ENCODE measurements at regions not wholly inside any gene's neighbourhood (a gene's known extent, or its start where the extent isn't known, plus 50 kb on each side); places are given as distances from the start of the nearest gene placed in this dataset.

DNA sequence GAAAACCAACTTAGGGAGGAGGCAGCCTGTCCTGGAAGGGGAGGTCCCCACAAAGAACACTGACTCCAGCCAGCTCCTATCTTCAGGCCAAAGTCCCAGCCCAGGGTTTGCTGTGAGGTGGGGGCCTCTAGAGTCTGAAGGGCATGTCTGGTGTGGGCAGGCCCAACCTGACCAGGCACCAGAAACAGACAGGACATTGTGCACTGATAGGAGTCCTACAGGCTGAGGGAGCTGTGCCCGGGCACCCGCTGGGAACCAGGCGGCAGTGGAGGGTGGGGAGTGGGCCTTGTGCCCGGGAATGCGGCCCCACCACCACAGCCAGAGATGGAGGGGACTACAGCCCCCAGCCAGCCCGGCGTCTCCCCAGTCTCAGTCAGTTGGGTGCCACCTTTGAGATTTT lies 161.4 kb downstream of the WNT7A start:
- TF ChIP-seq FOXK1 (CRISPR knock-in tag; IDR thresholded peaks at IDR 0.05) (no peak), KAT7 (CRISPR knock-in tag; IDR thresholded peaks at IDR 0.05; ENCODE audit: borderline replicate concordance) (no peak), NR1H2 (CRISPR knock-in tag; IDR thresholded peaks at IDR 0.05) (no peak)
- TF ChIP-seq, protein P1, sequence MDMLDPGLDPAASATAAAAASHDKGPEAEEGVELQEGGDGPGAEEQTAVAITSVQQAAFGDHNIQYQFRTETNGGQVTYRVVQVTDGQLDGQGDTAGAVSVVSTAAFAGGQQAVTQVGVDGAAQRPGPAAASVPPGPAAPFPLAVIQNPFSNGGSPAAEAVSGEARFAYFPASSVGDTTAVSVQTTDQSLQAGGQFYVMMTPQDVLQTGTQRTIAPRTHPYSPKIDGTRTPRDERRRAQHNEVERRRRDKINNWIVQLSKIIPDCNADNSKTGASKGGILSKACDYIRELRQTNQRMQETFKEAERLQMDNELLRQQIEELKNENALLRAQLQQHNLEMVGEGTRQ (CRISPR knock-in tag; IDR thresholded peaks at IDR 0.05), result no peak
- TF ChIP-seq, protein P2, sequence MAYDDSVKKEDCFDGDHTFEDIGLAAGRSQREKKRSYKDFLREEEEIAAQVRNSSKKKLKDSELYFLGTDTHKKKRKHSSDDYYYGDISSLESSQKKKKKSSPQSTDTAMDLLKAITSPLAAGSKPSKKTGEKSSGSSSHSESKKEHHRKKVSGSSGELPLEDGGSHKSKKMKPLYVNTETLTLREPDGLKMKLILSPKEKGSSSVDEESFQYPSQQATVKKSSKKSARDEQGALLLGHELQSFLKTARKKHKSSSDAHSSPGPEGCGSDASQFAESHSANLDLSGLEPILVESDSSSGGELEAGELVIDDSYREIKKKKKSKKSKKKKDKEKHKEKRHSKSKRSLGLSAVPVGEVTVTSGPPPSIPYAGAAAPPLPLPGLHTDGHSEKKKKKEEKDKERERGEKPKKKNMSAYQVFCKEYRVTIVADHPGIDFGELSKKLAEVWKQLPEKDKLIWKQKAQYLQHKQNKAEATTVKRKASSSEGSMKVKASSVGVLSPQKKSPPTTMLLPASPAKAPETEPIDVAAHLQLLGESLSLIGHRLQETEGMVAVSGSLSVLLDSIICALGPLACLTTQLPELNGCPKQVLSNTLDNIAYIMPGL (CRISPR knock-in tag; IDR thresholded peaks at IDR 0.05), result no peak
- TF ChIP-seq, protein P3, sequence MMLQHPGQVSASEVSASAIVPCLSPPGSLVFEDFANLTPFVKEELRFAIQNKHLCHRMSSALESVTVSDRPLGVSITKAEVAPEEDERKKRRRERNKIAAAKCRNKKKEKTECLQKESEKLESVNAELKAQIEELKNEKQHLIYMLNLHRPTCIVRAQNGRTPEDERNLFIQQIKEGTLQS (CRISPR knock-in tag; conservative IDR thresholded peaks at IDR 0.05), result no peak
- TF ChIP-seq, protein P4, sequence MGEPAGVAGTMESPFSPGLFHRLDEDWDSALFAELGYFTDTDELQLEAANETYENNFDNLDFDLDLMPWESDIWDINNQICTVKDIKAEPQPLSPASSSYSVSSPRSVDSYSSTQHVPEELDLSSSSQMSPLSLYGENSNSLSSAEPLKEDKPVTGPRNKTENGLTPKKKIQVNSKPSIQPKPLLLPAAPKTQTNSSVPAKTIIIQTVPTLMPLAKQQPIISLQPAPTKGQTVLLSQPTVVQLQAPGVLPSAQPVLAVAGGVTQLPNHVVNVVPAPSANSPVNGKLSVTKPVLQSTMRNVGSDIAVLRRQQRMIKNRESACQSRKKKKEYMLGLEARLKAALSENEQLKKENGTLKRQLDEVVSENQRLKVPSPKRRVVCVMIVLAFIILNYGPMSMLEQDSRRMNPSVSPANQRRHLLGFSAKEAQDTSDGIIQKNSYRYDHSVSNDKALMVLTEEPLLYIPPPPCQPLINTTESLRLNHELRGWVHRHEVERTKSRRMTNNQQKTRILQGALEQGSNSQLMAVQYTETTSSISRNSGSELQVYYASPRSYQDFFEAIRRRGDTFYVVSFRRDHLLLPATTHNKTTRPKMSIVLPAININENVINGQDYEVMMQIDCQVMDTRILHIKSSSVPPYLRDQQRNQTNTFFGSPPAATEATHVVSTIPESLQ (CRISPR knock-in tag; IDR thresholded peaks at IDR 0.05), result no peak
